ENCODE measurements at regions not wholly inside any gene's neighbourhood (a gene's known extent, or its start where the extent isn't known, plus 50 kb on each side); places are given as distances from the start of the nearest gene placed in this dataset.

- BruUV-seq (replicated peaks): no TSS peak
- in situ Hi-C loops (cut with MboI): no loop called here
- Histone ChIP-seq H3K4me2 (ENCODE audit: control insufficient read depth, insufficient read depth) (no peak overlapping the region), H3K9ac (ENCODE audit: control insufficient read depth, insufficient read depth, low read length) (no peak overlapping the region), H2AFZ (ENCODE audit: control insufficient read depth, low read depth, low read length) (no peak overlapping the region), H3K36me3 (ENCODE audit: control insufficient read depth in 2 of 2, insufficient read depth in 2 of 2, low read length in 1 of 2) (no peaks in the 10 kb centered on the region), H3K4me1 (ENCODE audit: control insufficient read depth, insufficient read depth, low read length) (peaks cover 15% of the 10 kb centered on the region), H3K79me2 (ENCODE audit: control insufficient read depth, insufficient read depth, low read length) (no peaks in the 10 kb centered on the region), H4K20me1 (ENCODE audit: control insufficient read depth, insufficient read depth) (no peaks in the 10 kb centered on the region), H3K9me3 (replicated peaks; ENCODE audit: control insufficient read depth, insufficient read depth, low read length) (no peaks in the 10 kb centered on the region), H3K4me3 (no peak overlapping the region), H3K27me3 (replicated peaks in 1 of 2; ENCODE audit: control insufficient read depth in 2 of 2, insufficient read depth in 2 of 2, low read length in 1 of 2) (no peaks in the 10 kb centered on the region), H3K27ac (ENCODE audit: control insufficient read depth, insufficient read depth) (no peak overlapping the region)
- no peak for FAIRE-seq
- no peak for ATAC-seq
- WGBS (ENCODE audit: insufficient coverage, insufficient replicate concordance, low lambda C conversion rate, missing lambda C conversion rate): 56% methylated on average over 3 of the region's 3 CpGs
- ChIA-PET RAD21 (ENCODE audit: unreplicated experiment) (no interaction called here), SMC1A (ENCODE audit: uncharacterized antibody, unreplicated experiment) (no interaction called here), POLR2A (no interaction called here), CTCF (no interaction called here)
- intact Hi-C loops (cut with micrococcal nuclease; ENCODE audit: unreplicated experiment): no loop called here
- DNase-seq (ENCODE audit: low read depth, low spot score): no peak
- TF ChIP-seq SREBF1 (IDR thresholded peaks at IDR 0.05; ENCODE audit: low read length) (no peak), CBX5 (IDR thresholded peaks at IDR 0.05; ENCODE audit: low read depth) (no peak), EED (IDR thresholded peaks at IDR 0.05; ENCODE audit: low read depth) (no peak), NR2C2 (IDR thresholded peaks at IDR 0.05; ENCODE audit: borderline replicate concordance, control insufficient read depth, insufficient read length, low read depth) (no peak), SUZ12 (IDR thresholded peaks at IDR 0.05; ENCODE audit: unreplicated experiment) (no peak), CBFB (IDR thresholded peaks at IDR 0.05; ENCODE audit: low read depth) (no peak), FOXK2 (IDR thresholded peaks at IDR 0.05) (no peak), SP1 (IDR thresholded peaks at IDR 0.05; ENCODE audit: low read depth, low read length) (no peak), GATAD2B (conservative IDR thresholded peaks at IDR 0.05; ENCODE audit: low read depth) (no peak), ATF7 (IDR thresholded peaks at IDR 0.05; ENCODE audit: low read depth) (no peak), BHLHE40 (IDR thresholded peaks at IDR 0.05; ENCODE audit: borderline replicate concordance in 1 of 2, low read depth in 2 of 2, low read length in 1 of 2) (no peak), SIX5 (IDR thresholded peaks at IDR 0.05; ENCODE audit: low read depth, low read length, severe bottlenecking) (no peak), NFXL1 (IDR thresholded peaks at IDR 0.05; ENCODE audit: borderline replicate concordance) (no peak), MXI1 (IDR thresholded peaks at IDR 0.05; ENCODE audit: low read depth, low read length) (no peak), ZNF687 (IDR thresholded peaks at IDR 0.05) (no peak), HDAC6 (IDR thresholded peaks at IDR 0.05; ENCODE audit: unreplicated experiment) (no peak)
- TF ChIP-seq, protein P1, sequence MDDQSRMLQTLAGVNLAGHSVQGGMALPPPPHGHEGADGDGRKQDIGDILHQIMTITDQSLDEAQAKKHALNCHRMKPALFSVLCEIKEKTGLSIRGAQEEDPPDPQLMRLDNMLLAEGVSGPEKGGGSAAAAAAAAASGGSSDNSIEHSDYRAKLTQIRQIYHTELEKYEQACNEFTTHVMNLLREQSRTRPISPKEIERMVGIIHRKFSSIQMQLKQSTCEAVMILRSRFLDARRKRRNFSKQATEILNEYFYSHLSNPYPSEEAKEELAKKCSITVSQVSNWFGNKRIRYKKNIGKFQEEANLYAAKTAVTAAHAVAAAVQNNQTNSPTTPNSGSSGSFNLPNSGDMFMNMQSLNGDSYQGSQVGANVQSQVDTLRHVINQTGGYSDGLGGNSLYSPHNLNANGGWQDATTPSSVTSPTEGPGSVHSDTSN (IDR thresholded peaks at IDR 0.05; ENCODE audit: insufficient replicate concordance, low read depth, low read length): no peak
These were observed 73.0 kb upstream of the NKD1 start for GRCh38 chr16:50475170-50475569.
